T-cell (primary cell): ENCODE measurements at regions not wholly inside any gene's neighbourhood (a gene's known extent, or its start where the extent isn't known, plus 50 kb on each side); places are given as distances from the start of the nearest gene placed in this dataset.

Experiments
- ATAC-seq, 4 experiments: fragments of 200-7000 bp in 3 of 4; fragments of 150-1000 bp in 1 of 4; cut with Tn5 transposase; replicated peaks in 1 of 4; 1 replicate in 3 of 4; 2 replicates in 1 of 4; pipeline ENCODE4 v1.10.0; 2021; ENCODE audit warnings: moderate library complexity in 3 of 4, mild to moderate bottlenecking in 2 of 4, moderate number of reproducible peaks in 1 of 4
- CTCF ChIA-PET, 2 donors: fragments of 300-600 bp; sonication (Branson Sonifier 250); formaldehyde crosslinking; loops; one replicate each; lab custom pipeline; 2022; ENCODE audit warnings: antibody characterized with exemption in 2 of 2; lab: Charles Lee
- POLR2A ChIA-PET, 2 donors: fragments of 300-600 bp; sonication (Branson Sonifier 250); formaldehyde crosslinking; loops; one replicate each; lab custom pipeline; 2022; ENCODE audit warnings: antibody characterized with exemption in 2 of 2; lab: Charles Lee
- DNase-seq, 35 experiments: peaks; one replicate each; pipeline versions ENCODE4 v3.0.0 to v3.0.0-alpha.2; 2013 to 2023
- H3K27ac ChIP-seq: one replicate; pipeline ENCODE4 v1.5.1; 2013; ENCODE audit warnings: low read length
- H3K27me3 ChIP-seq, 2 experiments: replicated peaks in 1 of 2; 1 replicate in 1 of 2; 2 replicates in 1 of 2; pipeline versions ENCODE4 v1.6.1 to v1.7.0; 2013; ENCODE audit warnings: low read length in 1 of 2, mixed read lengths in 1 of 2; ENCODE audit not compliant: control insufficient read depth in 2 of 2, insufficient read depth in 2 of 2; ENCODE audit errors: extremely low read depth in 1 of 2
- H3K36me3 ChIP-seq, 2 donors: 1 replicate in 1 of 2; 2 replicates in 1 of 2; pipeline versions ENCODE4 v1.6.1 to v1.7.0; 2013; ENCODE audit warnings: low read length in 1 of 2; ENCODE audit not compliant: control insufficient read depth in 2 of 2, insufficient read depth in 1 of 2; ENCODE audit errors: extremely low read depth in 1 of 2
- H3K4me1 ChIP-seq, 2 experiments: 1 replicate in 1 of 2; 2 replicates in 1 of 2; pipeline versions ENCODE4 v1.6.1 to v1.7.0; 2013; ENCODE audit warnings: low read length in 2 of 2, mixed read lengths in 1 of 2; ENCODE audit not compliant: insufficient read depth in 2 of 2, control insufficient read depth in 1 of 2; ENCODE audit errors: extremely low read depth in 1 of 2
- H3K4me3 ChIP-seq, 2 donors: 1 replicate in 1 of 2; 2 replicates in 1 of 2; pipeline versions ENCODE4 v1.5.1 to v1.7.0; 2013; ENCODE audit warnings: mild to moderate bottlenecking in 2 of 2, low read length in 1 of 2, moderate library complexity in 1 of 2; ENCODE audit not compliant: control insufficient read depth in 1 of 2; ENCODE audit errors: extremely low read depth in 1 of 2
- H3K9me3 ChIP-seq: 2 replicates; pipeline ENCODE4 v1.7.0; 2013
- H3K27ac Mint-ChIP-seq, 2 donors: one replicate each; pipeline ENCODE4 v1.8.0; 2020 to 2021; ENCODE audit warnings: mild to moderate bottlenecking in 2 of 2, mixed read lengths in 2 of 2
- H3K27me3 Mint-ChIP-seq, 2 donors: one replicate each; pipeline ENCODE4 v1.8.0; 2021 to 2022; ENCODE audit warnings: mixed read lengths in 2 of 2
- H3K36me3 Mint-ChIP-seq: one replicate; pipeline ENCODE4 v1.8.0; 2021; ENCODE audit warnings: mixed read lengths
- H3K4me1 Mint-ChIP-seq, 3 donors: one replicate each; pipeline ENCODE4 v1.8.0; 2020 to 2022; ENCODE audit warnings: mixed read lengths in 3 of 3, mild to moderate bottlenecking in 1 of 3
- H3K4me3 Mint-ChIP-seq, 3 donors: one replicate each; pipeline ENCODE4 v1.8.0; 2020 to 2022; ENCODE audit warnings: mild to moderate bottlenecking in 3 of 3, mixed read lengths in 3 of 3, moderate library complexity in 3 of 3
- H3K9me3 Mint-ChIP-seq, 3 donors: one replicate each; pipeline ENCODE4 v1.8.0; 2020 to 2022; ENCODE audit warnings: mixed read lengths in 3 of 3
- whole genome bisulfite sequencing: methylation state at CpG from one replicate; pipeline ENCODE4 v1.1.5; 2013; ENCODE audit warnings: missing lambda C conversion rate; ENCODE audit not compliant: insufficient coverage; 5-methylcytosine and 5-hydroxymethylcytosine counted together

DNA sequence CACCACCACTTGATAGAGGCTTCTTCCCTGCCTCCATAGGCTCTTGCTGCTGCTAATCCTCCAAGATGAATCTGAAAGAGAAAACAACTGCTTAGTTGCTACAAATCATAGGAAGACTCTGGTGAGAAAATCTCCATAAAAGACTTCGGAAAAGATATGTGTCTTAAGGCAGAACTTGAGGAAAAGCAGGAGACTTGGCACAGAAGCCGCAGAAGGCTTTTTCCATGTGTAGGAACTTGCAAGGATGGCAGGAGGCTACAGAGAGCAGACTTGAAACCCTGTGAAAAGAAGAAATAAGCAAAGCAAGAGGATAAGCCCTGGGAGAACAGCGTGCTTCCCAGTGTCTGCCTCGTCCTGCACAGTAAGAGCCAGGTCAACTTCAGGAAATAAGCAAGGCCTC, 128.2 kb upstream of the NDUFV2 start:
- Mint-ChIP-seq H3K27ac (no peak overlapping the region), H3K36me3 (no peaks in the 10 kb centered on the region), H3K4me1 (peaks cover 0 to 2% (median 0%) of the 10 kb centered on the region in 3 donors), H3K4me3 (no peak overlapping the region), H3K9me3 (no peaks in the 10 kb centered on the region), H3K27me3 (peaks cover 5 to 17% of the 10 kb centered on the region in 2 donors)
- H3K27me3 ChIP-seq = peaks cover 0 to under 1% of the 10 kb centered on the region in 2 experiments
- no peak for DNase-seq
- H3K4me3 ChIP-seq = no peak overlapping the region
- ATAC-seq = no peak
- H3K27ac ChIP-seq = no peak overlapping the region
- POLR2A ChIA-PET = no interaction called here
- CTCF ChIA-PET = no interaction called here
- WGBS = 93% methylated on average over 3 of the region's 4 CpGs
- H3K36me3 ChIP-seq = no peaks in the 10 kb centered on the region
- no peaks in the 10 kb centered on the region for H3K9me3 ChIP-seq
- no peaks in the 10 kb centered on the region for H3K4me1 ChIP-seq

- peaks cover 5 to 17% of the 10 kb centered on the region in 2 donors for H3K27me3 Mint-ChIP-seq
- H3K9me3 Mint-ChIP-seq = no peaks in the 10 kb centered on the region
- ATAC-seq = no peak
- Histone ChIP-seq H3K27me3 (no peaks in the 10 kb centered on the region), H3K27ac (no peak overlapping the region), H3K4me3 (no peak overlapping the region), H3K36me3 (no peaks in the 10 kb centered on the region), H3K4me1 (no peaks in the 10 kb centered on the region), H3K9me3 (no peaks in the 10 kb centered on the region)
- no CpG with 5 or more reads among the region's 2 CpGs for WGBS
- H3K4me1 Mint-ChIP-seq = peaks cover 0 to 2% (median 0%) of the 10 kb centered on the region in 3 donors
- no peak for DNase-seq
- ChIA-PET POLR2A (no interaction called here), CTCF (no interaction called here)
- H3K4me3 Mint-ChIP-seq = no peak overlapping the region
- H3K27ac Mint-ChIP-seq = no peak overlapping the region
- H3K36me3 Mint-ChIP-seq = no peaks in the 10 kb centered on the region
These were observed 127.8 kb upstream of the NDUFV2 start for GRCh38 chr18:8974696-8975095.

GRCh38 chr18:8975624-8976023, 126.9 kb upstream of the NDUFV2 start:
- Mint-ChIP-seq H3K27me3 (peaks cover 5 to 13% of the 10 kb centered on the region in 2 donors), H3K9me3 (no peaks in the 10 kb centered on the region), H3K4me1 (peaks cover 0 to 2% (median 0%) of the 10 kb centered on the region in 3 donors), H3K27ac (no peak overlapping the region), H3K4me3 (no peak overlapping the region), H3K36me3 (no peaks in the 10 kb centered on the region)
- Histone ChIP-seq H3K4me3 (no peak overlapping the region), H3K9me3 (no peaks in the 10 kb centered on the region), H3K27me3 (no peaks in the 10 kb centered on the region), H3K27ac (no peak overlapping the region), H3K36me3 (no peaks in the 10 kb centered on the region), H3K4me1 (no peaks in the 10 kb centered on the region)
- 67% methylated on average over 3 of the region's 7 CpGs for WGBS
- ATAC-seq (no peak), DNase-seq (no peak)
- POLR2A ChIA-PET = no interaction called here
- CTCF ChIA-PET = no interaction called here

GRCh38 chr18:8976606-8977005, 125.9 kb upstream of the NDUFV2 start:
- H3K27me3 Mint-ChIP-seq = peaks cover 5 to 13% of the 10 kb centered on the region in 2 donors
- no peaks in the 10 kb centered on the region for H3K9me3 ChIP-seq
- H3K27me3 ChIP-seq = no peaks in the 10 kb centered on the region
- ATAC-seq (no peak), DNase-seq (no peak)
- H3K27ac ChIP-seq = no peak overlapping the region
- CTCF ChIA-PET = no interaction called here
- POLR2A ChIA-PET = interaction anchor here in 1 of 2 donors (0.6 kb wide), 1 partner anchor 33 kb away, joined by 3 read pairs; no protein-coding TSS in a partner anchor
- no peak overlapping the region for H3K4me3 ChIP-seq
- WGBS = no CpG with 5 or more reads among the region's 3 CpGs
- no peaks in the 10 kb centered on the region for H3K4me1 ChIP-seq
- no peaks in the 10 kb centered on the region for H3K36me3 ChIP-seq
- H3K4me1 Mint-ChIP-seq = peaks cover 0 to 2% (median 0%) of the 10 kb centered on the region in 3 donors
- H3K36me3 Mint-ChIP-seq = no peaks in the 10 kb centered on the region
- no peaks in the 10 kb centered on the region for H3K9me3 Mint-ChIP-seq
- H3K4me3 Mint-ChIP-seq = no peak overlapping the region
- no peak overlapping the region for H3K27ac Mint-ChIP-seq

DNA sequence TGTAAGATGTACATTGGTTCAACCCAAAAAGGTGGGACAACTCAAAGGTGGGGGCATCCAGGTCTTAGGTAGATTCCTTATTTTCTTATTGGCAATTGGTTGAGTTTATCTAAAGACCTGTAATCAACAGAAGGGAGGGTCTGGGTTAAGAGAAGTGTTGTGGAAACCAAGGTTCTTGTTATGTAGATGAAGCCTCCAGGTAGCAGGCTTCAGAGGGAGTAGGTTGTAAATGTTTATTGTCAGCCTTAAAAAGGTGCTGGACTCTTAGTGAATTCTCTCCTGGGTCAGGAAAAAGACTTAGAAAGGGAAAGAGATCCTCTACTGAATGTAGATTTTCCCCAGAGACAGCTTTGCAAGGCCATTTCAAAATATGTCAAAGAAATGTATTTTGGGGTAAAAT, 125.3 kb upstream of the NDUFV2 start:
- Histone ChIP-seq H3K27me3 (no peaks in the 10 kb centered on the region), H3K9me3 (no peaks in the 10 kb centered on the region), H3K4me1 (no peaks in the 10 kb centered on the region), H3K36me3 (no peaks in the 10 kb centered on the region), H3K4me3 (no peak overlapping the region), H3K27ac (no peak overlapping the region)
- H3K4me1 Mint-ChIP-seq = peaks cover 0 to 2% (median 0%) of the 10 kb centered on the region in 3 donors
- no peak overlapping the region for H3K4me3 Mint-ChIP-seq
- ChIA-PET CTCF (no interaction called here), POLR2A (interaction anchor here in 1 of 2 donors (0.6 kb wide), 1 partner anchor 33 kb away, joined by 3 read pairs; no protein-coding TSS in a partner anchor)
- no peak overlapping the region for H3K27ac Mint-ChIP-seq
- H3K9me3 Mint-ChIP-seq = no peaks in the 10 kb centered on the region
- no peaks in the 10 kb centered on the region for H3K36me3 Mint-ChIP-seq
- ATAC-seq (no peak), DNase-seq (no peak)
- peaks cover 5 to 13% of the 10 kb centered on the region in 2 donors for H3K27me3 Mint-ChIP-seq

DNA sequence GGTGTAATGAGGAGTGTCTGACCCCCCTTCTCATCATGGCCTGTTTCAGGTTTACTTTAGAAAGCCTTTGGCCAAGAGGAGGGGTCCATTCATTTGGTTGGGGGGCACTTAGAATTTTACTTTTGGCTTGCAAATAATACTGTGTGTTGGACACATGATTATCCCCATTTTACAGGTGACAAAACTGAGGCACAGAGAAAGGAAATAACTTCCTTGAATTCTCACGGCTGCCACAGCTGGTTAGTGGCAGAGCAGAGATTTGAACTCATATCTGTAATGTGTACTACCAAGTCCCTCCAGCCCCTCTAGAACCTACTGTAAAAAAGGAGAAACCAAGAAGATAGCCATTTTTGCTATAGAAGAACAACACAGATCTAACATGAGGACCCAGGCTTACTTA, 124.8 kb upstream of the NDUFV2 start:
- Mint-ChIP-seq H3K4me1 (peaks cover 0 to 2% (median 0%) of the 10 kb centered on the region in 3 donors), H3K9me3 (no peaks in the 10 kb centered on the region), H3K27ac (no peak overlapping the region), H3K36me3 (no peaks in the 10 kb centered on the region), H3K4me3 (no peak overlapping the region), H3K27me3 (peaks cover 5 to 13% of the 10 kb centered on the region in 2 donors)
- no peak overlapping the region for H3K4me3 ChIP-seq
- no peaks in the 10 kb centered on the region for H3K4me1 ChIP-seq
- DNase-seq (no peak), ATAC-seq (no peak)
- CTCF ChIA-PET = no interaction called here
- no peak overlapping the region for H3K27ac ChIP-seq
- POLR2A ChIA-PET = no interaction called here
- no peaks in the 10 kb centered on the region for H3K27me3 ChIP-seq
- no peaks in the 10 kb centered on the region for H3K9me3 ChIP-seq
- WGBS = no CpG with 5 or more reads among the region's 1 CpG
- H3K36me3 ChIP-seq = no peaks in the 10 kb centered on the region

GRCh38 chr18:8978394-8978793, 124.1 kb upstream of the NDUFV2 start:
- Histone ChIP-seq H3K4me1 (no peaks in the 10 kb centered on the region), H3K27ac (no peak overlapping the region), H3K4me3 (no peak overlapping the region), H3K9me3 (no peaks in the 10 kb centered on the region), H3K27me3 (no peaks in the 10 kb centered on the region), H3K36me3 (no peaks in the 10 kb centered on the region)
- ATAC-seq (no peak), DNase-seq (no peak)
- no peak overlapping the region for H3K4me3 Mint-ChIP-seq
- H3K9me3 Mint-ChIP-seq = no peaks in the 10 kb centered on the region
- 71% methylated on average over 2 of the region's 6 CpGs for WGBS
- CTCF ChIA-PET = interaction anchor here in 1 of 2 donors (1.4 kb wide), 1 partner anchor 282 kb away, joined by 5 read pairs; no protein-coding TSS in a partner anchor
- peaks cover 0 to 6% of the 10 kb centered on the region in 2 donors for H3K27me3 Mint-ChIP-seq
- no peak overlapping the region for H3K27ac Mint-ChIP-seq
- peaks cover 0 to 2% (median 0%) of the 10 kb centered on the region in 3 donors for H3K4me1 Mint-ChIP-seq
- POLR2A ChIA-PET = no interaction called here
- no peaks in the 10 kb centered on the region for H3K36me3 Mint-ChIP-seq
